Adrenal gland (tissue), 9 donors: ENCODE measurements at regions not wholly inside any gene's neighbourhood (a gene's known extent, or its start where the extent isn't known, plus 50 kb on each side); places are given as distances from the start of the nearest gene placed in this dataset.

Experiments used
- DNase-seq, 7 donors: peaks; one replicate each; pipeline ENCODE4 v3.0.0-alpha.2; 2019 to 2020
- H3K27ac ChIP-seq, 5 donors: fragments of 200-600 bp; sonication (generic) in 4 of 5; 1 replicate in 3 of 5; 2 replicates in 2 of 5; pipeline versions ENCODE4 v1.5.1 to v1.8.0; 2016 to 2020; ENCODE audit warnings: mild to moderate bottlenecking in 1 of 5
- H3K27me3 ChIP-seq: fragments of 200-600 bp; 2 replicates; pipeline ENCODE4 v1.8.0; 2021
- H3K36me3 ChIP-seq, 2 donors: fragments of 200-600 bp; replicated peaks in 1 of 2; 1 replicate in 1 of 2; 2 replicates in 1 of 2; pipeline versions ENCODE4 v1.5.1 to v1.8.0; 2018 to 2022
- H3K4me1 ChIP-seq, 2 donors: fragments of 200-600 bp; replicated peaks in 1 of 2; 1 replicate in 1 of 2; 2 replicates in 1 of 2; pipeline versions ENCODE4 v1.5.1 to v1.8.0; 2018 to 2021
- H3K4me3 ChIP-seq, 4 donors: fragments of 200-600 bp; sonication (generic) in 3 of 4; one replicate each; pipeline ENCODE4 v1.5.1; 2016 to 2018
- H3K9me3 ChIP-seq, 3 donors: fragments of 200-600 bp; sonication (generic) in 1 of 3; replicated peaks in 1 of 3; 1 replicate in 2 of 3; 2 replicates in 1 of 3; pipeline versions ENCODE4 v1.5.1 to v1.8.0; 2016 to 2021
- CTCF ChIP-seq, 6 experiments: fragments of 450-650 bp in 4 of 6; fragments of 200-600 bp in 2 of 6; sonication (generic) in 1 of 6; IDR thresholded peaks; 1 replicate in 5 of 6; 2 replicates in 1 of 6; pipeline versions ENCODE4 v1.5.1 to v1.8.0; 2016 to 2021; ENCODE audit warnings: antibody characterized with exemption in 6 of 6, mild to moderate bottlenecking in 2 of 6, moderate library complexity in 1 of 6
- POLR2A ChIP-seq, 2 donors: fragments of 450-650 bp; IDR thresholded peaks; one replicate each; pipeline ENCODE4 v1.6.1; 2017; ENCODE audit warnings: antibody characterized with exemption in 2 of 2, mild to moderate bottlenecking in 2 of 2, moderate library complexity in 1 of 2
- WGBS, 4 donors: extraction: QIAGEN DNeasy Blood & Tissue Kit in 2 of 4; methylation state at CpG; one replicate each; pipeline versions ENCODE4 v1.1.5 to v1.1.7; 2013 to 2017; 5-methylcytosine and 5-hydroxymethylcytosine counted together
- intact Hi-C, 2 donors: fragments of 100-400 bp; cut with DNase I; formaldehyde crosslinking; loops; one replicate each; pipeline versions ENCODE4 v1.14.1 to v1.15.0; 2022 to 2023
- donor health status: healthy with polysubstance abuse.
- donor health status: Bipolar disorder and iron deficiency.
- donor health status: DM: yes; HTN: yes; CAD: no.
- donor health status: DM: no; HTN: no; CAD: no.
- donor health status: DM: no; HTN: no; CAD: no.

GRCh38 chr2:41701231-41701630 lies 346.6 kb upstream of the PKDCC start:
- no peak for DNase-seq
- WGBS, 4 donors = 74 to 86% (median 80%) methylated on average over 3 of the region's 3 CpGs
- H3K27ac ChIP-seq = no peak overlapping the region
- no peak overlapping the region for H3K4me3 ChIP-seq
- intact Hi-C loops = no loop called here
- no peaks in the 10 kb centered on the region for H3K36me3 ChIP-seq
- TF ChIP-seq POLR2A (IDR thresholded peaks at IDR 0.05) (no peak), CTCF (IDR thresholded peaks at IDR 0.05) (no peak)
- peaks cover 0 to 4% of the 10 kb centered on the region in 2 donors for H3K4me1 ChIP-seq
- no peaks in the 10 kb centered on the region for H3K27me3 ChIP-seq
- no peaks in the 10 kb centered on the region for H3K9me3 ChIP-seq

GRCh38 chr2:41703123-41703522 lies 344.7 kb upstream of the PKDCC start:
- TF ChIP-seq CTCF (IDR thresholded peaks at IDR 0.05) = no peak
- TF ChIP-seq POLR2A (IDR thresholded peaks at IDR 0.05) = no peak
- no peak overlapping the region for H3K27ac ChIP-seq
- no peaks in the 10 kb centered on the region for H3K9me3 ChIP-seq
- peaks cover 0 to 4% of the 10 kb centered on the region in 2 donors for H3K4me1 ChIP-seq
- no peaks in the 10 kb centered on the region for H3K27me3 ChIP-seq
- WGBS, 4 donors = 79 to 88% (median 86%) methylated on average over 2 of the region's 2 CpGs
- H3K36me3 ChIP-seq = no peaks in the 10 kb centered on the region
- DNase-seq = no peak
- intact Hi-C loops = no loop called here
- H3K4me3 ChIP-seq = no peak overlapping the region

- no peak for TF ChIP-seq POLR2A (IDR thresholded peaks at IDR 0.05)
- TF ChIP-seq CTCF (IDR thresholded peaks at IDR 0.05) = no peak
- Histone ChIP-seq H3K4me3 (no peak overlapping the region), H3K27ac (no peak overlapping the region), H3K4me1 (no peaks in the 10 kb centered on the region), H3K36me3 (no peaks in the 10 kb centered on the region), H3K9me3 (no peaks in the 10 kb centered on the region), H3K27me3 (no peaks in the 10 kb centered on the region)
- WGBS, 4 donors = 85 to 89% (median 88%) methylated on average over 4 of the region's 4 CpGs
- intact Hi-C loops = no loop called here
- DNase-seq = no peak
Measured at GRCh38 chr2:41705634-41706033, 342.2 kb upstream of the PKDCC start.

- intact Hi-C loops = no loop called here
Measured at GRCh38 chr2:41706286-41706685, 341.5 kb upstream of the PKDCC start.

More at GRCh38 chr2:41706286-41706685, 341.5 kb upstream of the PKDCC start:
- no peaks in the 10 kb centered on the region for H3K36me3 ChIP-seq
- no peak overlapping the region for H3K4me3 ChIP-seq
- DNase-seq = no peak
- TF ChIP-seq POLR2A (IDR thresholded peaks at IDR 0.05) (no peak), CTCF (IDR thresholded peaks at IDR 0.05) (no peak)
- no peaks in the 10 kb centered on the region for H3K4me1 ChIP-seq
- H3K27ac ChIP-seq = no peak overlapping the region
- WGBS, 4 donors = 86 to 97% (median 94%) methylated on average over 2 of the region's 2 CpGs
- H3K9me3 ChIP-seq = no peaks in the 10 kb centered on the region
- no peaks in the 10 kb centered on the region for H3K27me3 ChIP-seq
